Hindlimb muscle (tissue), 1 donor: ENCODE measurements at regions not wholly inside any gene's neighbourhood (a gene's known extent, or its start where the extent isn't known, plus 50 kb on each side); places are given as distances from the start of the nearest gene placed in this dataset.

Experiments used
- DNase-seq: peaks from one replicate; pipeline ENCODE4 v3.0.0-alpha.2; 2013

- DNase-seq, result no peak
These were observed 583.0 kb downstream of the BCOR start for GRCh38 chrX:39514801-39515200.

- no peak for DNase-seq
These were observed 581.3 kb downstream of the BCOR start for GRCh38 chrX:39516427-39516841.

GRCh38 chrX:39518476-39519029 lies 579.2 kb downstream of the BCOR start:
- no peak for DNase-seq

GRCh38 chrX:39519030-39519488 lies 578.7 kb downstream of the BCOR start:
- DNase-seq, result peak; percentile 67

- no peak for DNase-seq
These were observed 578.0 kb downstream of the BCOR start for GRCh38 chrX:39519566-39520301.

- DNase-seq, result no peak
These were observed 572.0 kb downstream of the BCOR start for GRCh38 chrX:39525758-39526157.

- DNase-seq, result no peak
These were observed 570.7 kb downstream of the BCOR start for GRCh38 chrX:39527025-39527424.

- no peak for DNase-seq
These were observed 569.4 kb downstream of the BCOR start for GRCh38 chrX:39528161-39528916.

- no peak for DNase-seq
These were observed 565.0 kb downstream of the BCOR start for GRCh38 chrX:39532761-39533160.

- no peak for DNase-seq
These were observed 562.8 kb downstream of the BCOR start for GRCh38 chrX:39534949-39535348.

- no peak for DNase-seq
These were observed 561.5 kb downstream of the BCOR start for GRCh38 chrX:39536211-39536610.

- DNase-seq, result no peak
These were observed 555.9 kb downstream of the BCOR start for GRCh38 chrX:39541881-39542280.

GRCh38 chrX:39542316-39542715 lies 555.4 kb downstream of the BCOR start:
- DNase-seq, result no peak

- DNase-seq, result no peak
These were observed 546.9 kb downstream of the BCOR start for GRCh38 chrX:39550795-39551361.

GRCh38 chrX:39551762-39552161 lies 546.0 kb downstream of the BCOR start:
- no peak for DNase-seq

GRCh38 chrX:39555431-39555830 lies 542.3 kb downstream of the BCOR start:
- DNase-seq, result no peak

- DNase-seq, result no peak
These were observed 541.7 kb downstream of the BCOR start for GRCh38 chrX:39556056-39556455.

GRCh38 chrX:39559229-39559628 lies 538.5 kb downstream of the BCOR start:
- DNase-seq, result no peak

GRCh38 chrX:39560271-39560670 lies 537.5 kb downstream of the BCOR start:
- DNase-seq, result no peak

- no peak for DNase-seq
These were observed 534.6 kb downstream of the BCOR start for GRCh38 chrX:39563178-39563577.

- no peak for DNase-seq
These were observed 533.0 kb downstream of the BCOR start for GRCh38 chrX:39564751-39565150.

GRCh38 chrX:39574178-39574577 lies 523.6 kb downstream of the BCOR start:
- DNase-seq, result no peak
